ENCODE measurements at regions not wholly inside any gene's neighbourhood (a gene's known extent, or its start where the extent isn't known, plus 50 kb on each side); places are given as distances from the start of the nearest gene placed in this dataset.
"Not testable (repeated sequence)": the region's sequence is repeated elsewhere in the genome, so short reads cannot be mapped to it uniquely, and the experiment has no call there.

DNA sequence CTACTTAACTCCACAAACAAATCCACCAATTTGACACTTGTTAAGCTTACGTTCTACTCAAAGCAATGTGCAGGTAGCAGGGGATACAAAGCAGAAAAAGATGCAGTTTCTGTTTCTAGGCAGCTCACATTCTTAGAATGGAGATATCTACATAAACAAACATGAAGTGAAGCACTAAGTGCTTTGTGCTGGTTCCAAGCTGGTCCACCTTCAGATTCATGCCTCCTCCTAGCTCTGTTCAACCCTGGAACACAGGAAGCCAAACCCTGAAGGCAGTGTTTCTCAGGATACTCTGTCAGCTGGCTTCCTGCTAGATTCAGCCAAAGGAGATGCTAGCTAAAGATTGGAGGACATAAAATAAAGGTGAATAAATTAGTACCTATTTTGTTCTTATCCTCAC is 55.3 kb upstream of the NOL4 start:
- no peak for DNase-seq (ENCODE audit: low read depth in 2 of 3, low spot score in 1 of 3)

DNA sequence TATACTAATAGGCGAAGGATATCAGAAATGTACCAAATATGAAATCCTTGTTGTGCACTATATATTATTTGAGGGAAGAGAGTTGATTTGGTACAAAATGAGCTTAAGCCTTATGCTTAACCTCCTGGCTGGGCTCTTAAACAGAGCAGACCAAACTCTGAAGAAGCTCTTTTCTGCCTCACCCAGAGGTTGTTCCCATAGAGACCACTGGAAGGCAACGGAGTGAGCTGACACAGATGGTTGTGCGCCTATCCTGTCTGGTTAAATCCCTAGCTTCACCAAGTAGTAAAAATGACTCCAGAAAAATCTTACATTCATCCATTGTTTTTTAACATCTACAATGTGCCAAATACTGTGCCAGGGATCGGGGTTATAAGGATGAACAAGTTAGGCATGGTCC is 55.9 kb upstream of the NOL4 start:
- no peak for DNase-seq (ENCODE audit: low read depth in 2 of 3, low spot score in 1 of 3)

DNA sequence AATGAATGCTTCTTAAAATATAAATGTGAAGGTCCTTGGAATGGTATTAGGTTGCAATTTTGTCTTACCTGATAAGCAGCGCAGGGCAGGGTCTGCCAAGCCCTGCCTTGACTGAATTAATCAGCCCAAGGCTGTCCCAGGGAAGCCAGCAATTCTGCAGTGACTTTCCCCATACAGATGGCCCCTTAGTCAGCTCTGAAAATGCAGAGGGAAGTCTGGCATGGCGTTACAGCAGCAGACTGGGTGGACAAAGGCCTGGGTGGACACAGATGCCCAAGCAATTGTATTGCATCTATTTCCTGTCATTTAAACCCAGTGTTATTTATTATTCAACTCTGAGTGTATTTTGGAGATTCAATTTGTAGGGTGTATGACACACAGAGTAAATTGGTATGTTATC is 56.6 kb upstream of the NOL4 start:
- DNase-seq (ENCODE audit: low read depth in 2 of 3, low spot score in 1 of 3): no peak

- no peak for DNase-seq (ENCODE audit: low read depth in 2 of 3, low spot score in 1 of 3)
These were observed 57.0 kb upstream of the NOL4 start for GRCh38 chr18:34281722-34282121.

DNA sequence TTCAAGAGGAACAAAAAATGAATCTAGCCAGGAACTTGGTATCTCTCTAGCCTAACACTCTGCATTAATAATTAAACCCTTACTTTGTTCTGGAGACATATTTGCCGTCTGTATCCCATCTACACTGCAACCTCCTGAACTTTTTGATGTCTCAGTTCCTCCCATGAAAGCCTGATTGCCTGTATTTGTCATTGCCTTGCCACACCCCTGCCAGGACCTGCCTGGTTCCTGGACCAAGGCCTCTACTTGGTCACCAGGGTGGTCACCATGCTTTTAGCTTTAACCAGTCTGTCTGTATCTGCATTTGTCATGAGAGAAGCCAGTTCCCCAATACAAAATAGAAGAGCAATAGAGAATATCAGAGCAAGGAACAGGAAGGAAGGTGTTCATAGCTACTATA is 58.8 kb upstream of the NOL4 start:
- no peak for DNase-seq (ENCODE audit: low read depth in 2 of 3, low spot score in 1 of 3)

DNA sequence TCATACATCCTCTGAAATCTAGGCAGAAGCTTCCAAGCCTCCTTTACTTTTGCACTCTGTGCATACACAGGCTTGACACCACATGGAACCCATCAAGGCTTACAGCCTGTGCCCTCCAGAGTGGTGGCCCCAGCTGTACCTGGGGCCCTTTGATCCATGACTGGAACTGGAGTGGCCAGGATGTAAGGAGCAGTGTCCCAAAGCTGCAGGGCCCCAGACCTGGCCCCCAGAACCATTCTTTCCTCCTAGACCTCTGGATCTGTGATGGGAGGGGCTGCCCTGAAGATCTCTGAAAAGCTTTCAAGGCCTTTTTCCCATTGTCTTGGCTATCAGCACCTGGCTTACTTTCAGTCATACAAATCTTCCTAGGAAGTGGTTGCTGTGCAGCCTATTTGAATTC is 63.1 kb upstream of the NOL4 start:
- DNase-seq (ENCODE audit: low read depth in 2 of 3, low spot score in 1 of 3): no peak

DNA sequence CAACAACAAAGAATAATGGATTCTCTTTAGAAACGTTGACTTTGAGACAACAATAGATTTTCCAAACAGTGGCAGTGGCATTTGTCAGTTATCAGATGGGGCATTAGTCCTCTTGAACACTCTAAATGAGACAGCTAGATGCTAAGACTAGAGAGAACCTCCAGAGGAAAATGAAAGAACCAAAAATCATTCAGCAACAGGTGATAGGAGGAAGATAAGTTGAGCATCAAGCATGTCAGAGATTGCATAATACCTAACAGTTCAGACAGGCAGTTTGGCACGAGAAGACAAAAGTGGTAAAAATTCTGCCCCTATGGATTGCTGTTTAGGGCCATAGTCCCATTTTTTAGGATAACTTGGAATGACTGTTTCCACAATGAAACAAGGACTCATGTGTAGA is 67.9 kb upstream of the NOL4 start:
- no peak for DNase-seq (ENCODE audit: low read depth in 2 of 3, low spot score in 1 of 3)

DNA sequence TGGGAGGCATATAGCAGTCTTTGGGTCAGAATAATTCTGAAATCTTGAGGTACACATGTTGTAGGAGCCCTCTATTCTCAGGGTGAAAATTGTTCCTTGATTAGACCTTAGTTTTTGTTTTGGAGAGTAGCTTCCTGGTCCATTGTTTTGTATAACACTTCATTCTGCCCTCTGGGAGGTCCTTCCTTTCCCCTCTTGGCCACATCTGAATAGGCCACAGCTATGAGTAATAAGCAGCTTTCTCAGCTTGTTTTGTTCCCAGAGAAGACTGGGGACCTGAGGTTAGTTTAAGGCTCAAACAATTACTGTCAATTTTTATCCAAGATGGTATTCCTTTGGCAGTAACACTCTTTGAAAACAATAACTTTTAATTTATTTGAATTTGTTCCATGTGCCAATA is 72.6 kb upstream of the NOL4 start:
- no peak for DNase-seq (ENCODE audit: low read depth in 2 of 3, low spot score in 1 of 3)

GRCh38 chr18:34299828-34300227 is 75.1 kb upstream of the NOL4 start:
- no peak for DNase-seq (ENCODE audit: low read depth in 2 of 3, low spot score in 1 of 3)

GRCh38 chr18:34311468-34311867 is 86.8 kb upstream of the NOL4 start:
- no peak for DNase-seq (ENCODE audit: low read depth in 2 of 3, low spot score in 1 of 3)

- no peak for DNase-seq (ENCODE audit: low read depth in 2 of 3, low spot score in 1 of 3)
These were observed 90.1 kb upstream of the NOL4 start for GRCh38 chr18:34314847-34315246.

DNA sequence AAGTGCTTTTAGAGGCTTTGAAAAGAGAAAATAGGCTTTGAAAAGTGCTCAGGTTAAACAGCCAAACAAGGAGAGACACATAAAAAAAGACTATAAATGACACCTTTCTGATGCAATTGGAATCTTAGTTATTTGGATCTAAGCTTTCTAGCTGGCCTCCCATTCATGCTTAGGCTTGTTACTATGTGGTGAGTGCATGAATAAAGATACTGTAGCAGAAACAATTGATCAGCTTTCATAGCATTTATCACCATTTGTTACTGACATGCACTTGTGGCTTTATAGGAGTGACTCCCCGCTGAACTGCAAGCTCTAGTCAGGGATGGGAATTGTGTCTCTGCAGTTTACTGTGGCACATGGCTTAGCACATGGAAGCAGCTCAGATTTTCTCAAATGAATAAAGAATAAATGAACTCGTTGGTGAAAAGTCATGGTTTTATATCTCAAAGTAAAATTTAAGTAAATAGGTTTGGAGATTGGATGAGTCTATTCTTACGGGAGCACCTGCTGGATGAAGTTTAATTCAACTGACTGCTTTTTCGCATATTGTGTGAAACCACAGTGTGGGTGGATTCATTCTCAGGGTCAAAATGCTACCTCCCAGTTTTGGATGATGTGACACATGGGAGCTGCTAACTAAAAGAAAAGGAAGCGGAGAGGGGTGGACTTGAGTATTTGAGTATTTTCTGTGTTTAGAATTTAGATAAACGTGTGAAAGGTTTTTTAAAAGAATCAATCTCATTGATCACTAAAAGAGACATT is 91.1 kb upstream of the NOL4 start:
- DNase-seq (ENCODE audit: low read depth in 2 of 3, low spot score in 1 of 3): no peak

- DNase-seq (ENCODE audit: low read depth in 2 of 3, low spot score in 1 of 3): no peak
These were observed 95.6 kb upstream of the NOL4 start for GRCh38 chr18:34320267-34320666.

DNA sequence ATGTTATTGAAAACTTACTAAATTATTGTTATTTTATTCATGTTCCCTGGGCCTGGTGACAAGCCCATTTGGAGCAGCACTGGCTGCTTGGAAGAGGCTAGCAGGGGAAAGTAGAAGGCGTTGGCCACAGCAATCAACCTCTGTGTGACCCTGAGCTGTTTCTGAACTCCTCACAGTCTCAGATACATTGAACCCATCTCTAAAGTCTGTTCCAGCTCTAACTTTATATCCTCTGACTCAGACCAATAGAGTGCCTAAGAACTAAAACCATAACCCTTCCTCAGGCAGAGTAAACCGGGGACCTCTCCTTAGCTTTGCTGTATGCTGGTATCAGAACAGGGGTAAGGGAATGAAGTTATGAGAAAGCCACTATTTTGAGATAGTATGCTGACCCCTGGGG is 96.4 kb upstream of the NOL4 start:
- DNase-seq (ENCODE audit: low read depth in 2 of 3, low spot score in 1 of 3): no peak

DNA sequence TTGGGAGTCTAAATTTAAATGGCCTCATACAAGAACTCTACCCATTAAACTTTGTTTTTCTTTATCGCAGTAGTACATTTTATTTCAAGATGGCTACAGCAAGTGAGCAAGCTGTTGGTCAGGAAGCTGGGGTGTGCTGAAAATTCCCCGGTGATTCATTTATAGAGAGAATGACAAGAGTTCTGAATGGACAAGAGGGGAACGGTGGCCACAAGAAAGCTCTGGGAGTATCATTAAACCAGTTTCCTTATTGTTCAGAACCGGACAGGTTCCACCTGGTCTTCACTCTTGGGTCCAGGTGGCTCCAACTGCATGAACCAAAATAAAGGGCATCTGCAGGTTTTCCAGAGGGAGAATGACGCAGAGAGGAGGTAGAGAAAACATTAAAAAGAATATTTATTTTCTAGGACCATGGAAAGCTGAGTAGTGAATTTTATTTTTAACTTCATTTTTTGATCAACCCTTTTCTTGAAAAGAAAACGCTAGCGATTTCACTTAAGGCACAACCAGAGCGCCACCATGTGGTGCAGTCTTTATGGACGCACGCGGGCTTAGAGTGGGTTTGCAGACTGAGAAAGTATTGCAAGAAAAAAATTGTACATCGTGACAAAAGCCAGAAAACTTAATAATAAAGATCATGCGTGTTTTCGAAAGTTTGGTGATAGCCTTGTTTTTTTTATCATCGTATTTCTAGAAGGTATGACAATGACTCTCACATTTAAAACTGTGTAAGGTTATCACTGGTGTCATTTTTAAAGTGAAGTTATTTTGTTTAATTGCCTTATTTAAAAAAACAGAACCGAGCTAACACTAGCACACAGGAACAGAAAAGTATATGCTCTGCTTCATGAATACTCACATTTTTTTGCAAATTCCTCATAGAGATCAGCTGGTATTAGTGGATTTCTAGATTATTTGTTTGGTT is 97.9 kb upstream of the NOL4 start:
- no peak for DNase-seq (ENCODE audit: low read depth in 2 of 3, low spot score in 1 of 3)

DNA sequence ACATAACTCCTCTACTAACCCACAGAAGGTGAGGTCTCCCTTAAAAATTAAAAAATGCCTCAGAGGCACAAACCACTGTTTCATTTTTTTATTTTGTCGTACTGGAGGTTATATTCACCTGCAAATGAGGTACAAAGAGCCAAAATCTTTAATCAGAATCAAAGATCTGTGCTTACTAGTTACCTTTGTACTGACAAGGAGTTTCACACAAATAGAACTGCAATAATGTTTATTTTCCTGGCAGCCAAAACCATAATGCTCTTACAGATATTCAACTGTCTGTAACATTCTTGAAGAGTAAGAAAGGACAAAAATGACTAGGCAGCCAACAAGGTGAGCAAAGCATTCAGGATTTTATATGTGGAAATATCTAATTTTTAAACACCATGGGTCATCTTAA is 105.1 kb upstream of the NOL4 start:
- no peak for DNase-seq (ENCODE audit: low read depth in 2 of 3, low spot score in 1 of 3)

- no peak for DNase-seq (ENCODE audit: low read depth in 2 of 3, low spot score in 1 of 3)
These were observed 105.6 kb upstream of the NOL4 start for GRCh38 chr18:34330308-34330707.

- not testable (repeated sequence) for DNase-seq (ENCODE audit: low read depth in 2 of 3, low spot score in 1 of 3)
These were observed 106.2 kb upstream of the NOL4 start for GRCh38 chr18:34330907-34331306.

- DNase-seq (ENCODE audit: low read depth in 2 of 3, low spot score in 1 of 3): not testable (repeated sequence)
These were observed 106.6 kb upstream of the NOL4 start for GRCh38 chr18:34331343-34331742.

DNA sequence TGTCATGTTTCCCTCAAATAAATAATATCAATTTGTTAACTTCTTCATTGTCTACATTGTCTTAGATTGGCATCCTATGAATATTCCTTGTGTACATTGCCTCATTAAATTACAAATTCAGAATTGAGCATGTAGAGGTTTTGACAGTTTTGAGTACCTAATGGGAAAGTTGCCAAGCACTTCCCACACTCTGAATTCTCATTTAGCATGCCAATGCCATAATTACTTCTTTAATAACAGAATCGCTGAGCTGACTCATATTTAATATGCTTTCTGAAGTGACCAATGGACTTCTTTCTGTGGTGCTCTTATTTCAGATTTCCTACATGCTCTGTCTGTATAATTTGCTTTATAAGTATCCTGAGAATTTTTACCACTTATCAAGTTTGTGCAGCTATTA is 114.4 kb upstream of the NOL4 start:
- DNase-seq (ENCODE audit: low read depth in 2 of 3, low spot score in 1 of 3): no peak

DNA sequence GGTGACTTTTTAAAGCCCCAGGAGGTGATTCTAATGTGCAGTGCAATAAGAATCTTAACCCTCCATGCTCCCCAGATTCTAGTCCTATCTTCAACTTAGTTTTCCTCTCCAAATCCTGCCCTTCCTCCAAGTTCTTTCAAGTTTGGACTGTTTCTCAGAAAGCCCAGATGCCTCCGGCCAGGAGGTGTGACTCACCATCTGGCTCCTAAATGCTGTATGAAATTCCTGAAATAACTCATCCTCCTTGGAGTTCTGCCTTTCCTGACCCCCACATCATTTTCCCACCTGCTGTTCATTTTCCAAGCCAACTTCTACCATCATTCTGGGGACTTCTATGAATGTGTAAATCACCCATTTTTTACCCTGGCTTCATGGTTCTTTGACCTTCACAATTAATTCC is 118.2 kb upstream of the NOL4 start:
- no peak for DNase-seq (ENCODE audit: low read depth in 2 of 3, low spot score in 1 of 3)

DNA sequence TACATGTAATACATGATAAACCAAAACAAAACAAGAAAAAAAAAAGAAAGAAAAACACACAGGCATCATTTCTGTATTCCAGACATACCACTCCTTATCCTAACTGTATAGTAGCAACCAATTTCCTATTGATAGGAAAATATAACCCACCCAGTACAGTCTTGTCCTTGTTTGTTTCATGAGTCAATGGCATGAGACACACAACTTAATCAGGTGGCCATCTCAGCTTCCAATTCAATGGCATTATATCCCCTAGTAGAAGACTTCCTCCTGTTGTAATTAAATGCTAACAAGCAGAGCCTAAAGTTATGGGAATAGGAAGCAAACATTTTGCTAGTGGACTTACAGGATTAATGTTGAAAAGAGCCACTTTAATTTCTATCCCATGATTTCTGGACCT is 121.0 kb upstream of the NOL4 start:
- DNase-seq (ENCODE audit: low read depth in 2 of 3, low spot score in 1 of 3): no peak

- no peak for DNase-seq (ENCODE audit: low read depth in 2 of 3, low spot score in 1 of 3)
These were observed 126.1 kb upstream of the NOL4 start for GRCh38 chr18:34350778-34351177.
